Urothelium cell line (cell line): ENCODE measurements at regions not wholly inside any gene's neighbourhood (a gene's known extent, or its start where the extent isn't known, plus 50 kb on each side); places are given as distances from the start of the nearest gene placed in this dataset.
A peak's percentile ranks its signal among the peaks of the same experiment; 100 is the strongest.

Source experiments
- DNase-seq: peaks from one replicate; pipeline ENCODE4 v3.0.0; 2011; ENCODE audit warnings: low spot score, mixed read lengths
- FAIRE-seq: peaks from 2 replicates; lab custom pipeline; 2011; peaks lifted over from hg19 to GRCh38; lab: Jason Lieb, UNC

DNA sequence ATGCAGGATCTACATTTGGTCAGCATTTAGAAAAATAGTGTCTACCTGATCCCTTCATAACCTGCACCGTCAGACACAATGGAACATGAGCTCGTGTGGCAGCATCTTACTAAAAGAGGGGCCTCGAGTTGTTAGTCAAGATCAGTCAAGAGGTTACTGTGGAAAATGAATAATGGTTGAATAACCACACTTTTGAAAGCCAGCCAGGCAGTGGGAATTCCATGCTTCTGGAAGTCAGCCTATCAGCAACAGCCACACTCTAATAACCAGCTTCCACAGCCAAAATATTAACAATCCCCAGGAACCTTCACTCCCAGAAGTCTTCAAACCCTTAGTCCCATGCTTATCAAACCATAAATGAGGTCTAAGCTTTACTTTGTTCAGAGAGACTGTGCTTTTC is 234.3 kb downstream of the HS3ST1 start:
- no peak for FAIRE-seq
- DNase-seq: no peak

DNA sequence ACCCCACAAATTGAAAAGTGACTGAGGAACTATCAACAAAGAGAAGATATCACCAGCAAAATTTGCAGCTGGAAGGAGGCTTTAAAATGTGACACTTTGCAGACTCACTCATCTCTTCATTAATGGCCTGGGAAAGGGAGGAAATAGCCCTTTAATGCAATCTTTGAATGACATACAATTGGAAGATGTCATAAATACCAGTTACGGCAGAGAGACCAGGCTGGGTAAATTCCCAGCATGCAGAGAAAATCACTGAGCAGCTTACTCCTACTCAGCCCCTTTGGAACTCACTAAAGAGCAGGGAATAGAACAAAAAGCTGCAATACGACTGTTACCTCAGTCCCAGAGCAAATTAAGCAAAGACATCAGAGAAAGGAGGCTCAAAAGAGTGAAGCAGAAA is 238.9 kb downstream of the HS3ST1 start:
- FAIRE-seq: no peak
- DNase-seq: no peak

- DNase-seq (no peak), FAIRE-seq (no peak)
These were observed 245.3 kb downstream of the HS3ST1 start for GRCh38 chr4:11183356-11183740.

- no peak for FAIRE-seq
- DNase-seq: peak; percentile 41
These were observed 245.9 kb downstream of the HS3ST1 start for GRCh38 chr4:11182586-11183355.

- FAIRE-seq (no peak), DNase-seq (no peak)
These were observed 246.7 kb downstream of the HS3ST1 start for GRCh38 chr4:11182031-11182430.

DNA sequence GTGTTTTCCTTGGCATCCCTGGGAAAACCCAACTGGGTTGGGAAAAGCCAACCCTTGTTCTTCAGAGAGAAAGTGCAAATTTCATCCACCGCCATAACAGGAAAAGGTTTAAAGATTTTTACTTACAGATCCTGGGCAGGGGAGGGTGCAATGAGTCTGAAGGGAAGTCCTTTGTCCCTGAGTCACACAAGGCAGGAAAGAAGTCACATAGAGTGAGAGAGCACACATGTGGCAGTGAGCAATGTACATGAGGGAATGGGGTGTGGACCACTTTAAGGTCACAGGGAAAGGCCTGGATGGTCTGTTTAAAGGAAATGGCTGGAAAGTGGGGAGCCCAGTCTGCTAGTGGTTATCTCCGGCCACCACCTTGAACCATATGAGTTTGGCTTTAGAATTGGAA is 248.9 kb downstream of the HS3ST1 start:
- DNase-seq (no peak), FAIRE-seq (no peak)

DNA sequence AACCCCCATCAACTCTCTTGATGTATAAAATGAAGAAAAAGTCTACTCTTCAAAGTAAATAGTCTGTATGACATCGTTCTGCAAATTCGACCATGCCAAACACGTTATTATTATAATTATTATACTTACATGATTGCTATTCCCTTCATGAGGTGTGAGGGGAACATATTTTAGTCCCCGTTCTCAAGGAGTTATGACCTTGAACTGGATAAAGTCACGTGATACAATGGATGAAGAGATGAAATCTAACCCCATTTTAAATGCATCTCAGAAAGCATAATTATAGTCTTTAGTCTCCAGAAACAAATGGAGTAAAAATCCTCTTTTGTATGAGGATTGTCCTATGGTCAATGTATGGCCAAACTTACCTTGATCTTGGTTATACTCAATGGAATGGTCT is 250.3 kb downstream of the HS3ST1 start:
- FAIRE-seq (no peak), DNase-seq (no peak)

DNA sequence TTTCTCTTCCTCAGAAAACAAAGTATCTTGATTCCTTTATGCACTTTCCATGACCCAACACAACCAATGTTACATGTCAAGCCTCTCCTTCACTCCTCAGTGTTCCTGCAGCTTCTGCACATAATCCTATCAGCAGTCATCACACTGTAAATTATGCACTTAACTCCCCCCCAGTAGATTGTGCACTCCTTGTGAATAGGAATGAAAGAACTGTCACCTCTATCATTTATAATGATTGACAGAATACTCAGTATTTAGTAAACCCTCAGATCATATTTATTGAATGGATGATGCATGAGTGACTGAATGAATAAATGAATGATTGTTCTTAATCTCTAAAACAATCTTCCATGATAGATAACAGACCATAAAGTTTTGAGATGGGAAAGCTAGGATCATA is 253.3 kb downstream of the HS3ST1 start:
- DNase-seq (no peak), FAIRE-seq (no peak)

- FAIRE-seq: no peak
- DNase-seq: no peak
These were observed 262.1 kb downstream of the HS3ST1 start for GRCh38 chr4:11166606-11167005.

- DNase-seq (no peak), FAIRE-seq (no peak)
These were observed 262.7 kb downstream of the HS3ST1 start for GRCh38 chr4:11166034-11166433.

DNA sequence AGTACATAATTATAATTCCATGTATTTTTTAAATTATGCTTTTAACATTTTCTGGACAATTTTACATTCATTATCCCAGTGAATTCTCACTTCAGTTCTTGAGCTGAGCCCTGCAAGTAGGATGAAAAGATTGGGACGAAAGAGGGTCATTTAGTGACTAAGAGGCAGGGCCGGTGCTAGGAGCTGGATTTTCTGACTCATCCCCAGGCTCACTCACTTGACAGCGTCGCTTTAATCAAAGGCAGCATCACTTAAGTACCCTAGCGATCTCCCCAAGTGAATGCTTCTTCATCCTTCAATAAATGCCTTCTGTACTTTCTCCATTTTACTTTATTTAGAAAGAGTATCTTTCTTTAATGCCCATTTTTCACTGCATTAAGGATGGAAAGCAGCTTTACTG is 263.6 kb downstream of the HS3ST1 start:
- peak; percentile 26 for DNase-seq
- FAIRE-seq: no peak

DNA sequence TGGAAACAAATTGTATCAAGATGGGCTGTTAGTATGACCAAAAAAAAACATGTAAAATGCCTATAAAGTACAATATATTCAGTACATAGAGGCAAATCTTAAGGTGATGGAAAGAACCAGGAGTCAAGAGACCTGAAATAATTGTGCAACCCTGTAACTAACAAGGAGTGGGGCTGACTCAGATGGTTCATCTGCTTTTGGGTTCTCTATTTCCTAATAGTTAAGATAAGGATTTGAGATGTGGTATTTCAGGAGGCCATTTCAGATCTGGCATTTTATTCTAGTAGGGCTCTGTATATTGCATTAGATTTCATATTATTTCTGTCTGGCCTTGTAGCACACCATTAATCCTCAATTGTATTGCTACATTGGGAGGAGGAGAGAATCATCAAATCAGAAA is 268.4 kb downstream of the HS3ST1 start:
- no peak for FAIRE-seq
- no peak for DNase-seq

DNA sequence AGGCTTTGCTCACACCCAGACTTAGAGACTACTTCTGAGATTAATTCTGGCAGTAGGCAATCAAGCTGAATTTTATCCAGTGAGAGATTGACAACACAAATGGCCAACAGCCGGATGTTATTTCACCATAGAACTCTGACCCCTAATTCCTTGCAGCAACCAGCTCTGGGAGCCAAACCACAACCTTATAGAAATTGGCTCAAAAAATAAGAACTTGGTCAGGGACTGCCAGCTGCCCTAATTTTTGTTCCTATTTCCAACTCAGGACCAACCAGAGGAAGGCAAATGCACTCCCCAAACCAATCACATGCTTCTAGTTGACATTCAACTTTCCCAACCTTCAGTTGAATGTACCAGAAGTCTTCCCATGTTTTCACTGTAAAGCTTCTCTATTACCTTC is 269.7 kb downstream of the HS3ST1 start:
- no peak for FAIRE-seq
- no peak for DNase-seq

DNA sequence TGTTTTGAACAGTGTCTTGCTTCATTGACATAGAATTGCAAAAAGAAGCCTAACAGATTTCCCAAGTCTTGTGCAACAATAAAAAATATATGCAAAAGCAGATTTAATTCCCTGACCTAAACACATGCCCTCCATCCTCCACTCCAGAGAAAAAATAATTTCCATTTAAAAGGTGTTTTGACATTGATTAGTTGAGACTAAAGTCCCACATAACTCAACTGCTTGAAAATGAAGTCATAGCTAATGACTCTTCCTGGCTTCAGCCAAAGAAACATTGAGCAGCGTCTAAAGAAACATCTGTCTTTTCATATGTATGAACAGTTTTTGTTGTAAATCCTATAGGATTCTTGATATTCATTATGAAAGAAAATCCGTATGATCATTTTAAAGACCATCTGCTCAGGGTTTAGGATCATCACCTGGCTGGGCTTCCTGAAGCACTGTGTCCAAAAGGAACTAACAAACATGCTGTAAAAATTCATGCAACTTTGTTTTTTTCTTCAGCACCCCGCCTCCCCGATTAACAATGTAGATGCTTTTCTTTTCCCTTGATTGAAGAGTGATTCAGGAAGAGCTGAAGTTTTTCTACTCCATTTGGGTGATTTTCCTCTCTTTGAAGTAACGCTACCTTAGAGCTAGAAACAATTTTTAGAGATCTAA is 273.4 kb downstream of the HS3ST1 start:
- DNase-seq: no peak
- FAIRE-seq: no peak

DNA sequence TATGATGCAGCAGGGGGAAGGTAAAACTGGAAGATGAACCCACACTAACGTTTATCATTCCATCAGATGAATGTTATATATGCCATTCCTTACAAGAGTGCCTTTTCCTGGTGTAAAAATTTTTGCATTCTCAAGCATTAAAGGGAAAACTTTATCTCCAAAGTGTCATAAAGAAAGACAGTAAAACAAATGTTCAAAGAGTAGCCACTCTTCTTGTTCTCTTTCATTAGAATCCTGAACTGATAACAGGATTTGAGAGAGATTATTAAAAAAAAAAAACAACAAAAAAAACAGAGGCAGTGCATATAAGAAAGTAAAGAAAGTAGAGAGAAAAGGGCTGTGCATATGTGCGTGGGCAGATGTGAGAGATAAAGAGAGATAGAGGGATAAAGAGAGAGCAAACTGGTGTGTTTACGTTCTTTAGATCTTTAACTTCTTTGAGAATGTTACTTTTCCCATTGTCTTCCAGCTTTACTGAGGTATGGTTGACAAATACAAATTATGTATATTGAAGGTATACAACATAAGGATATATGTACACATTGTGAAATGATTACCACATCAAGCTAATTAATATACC is 275.4 kb downstream of the HS3ST1 start:
- DNase-seq (no peak), FAIRE-seq (no peak)

DNA sequence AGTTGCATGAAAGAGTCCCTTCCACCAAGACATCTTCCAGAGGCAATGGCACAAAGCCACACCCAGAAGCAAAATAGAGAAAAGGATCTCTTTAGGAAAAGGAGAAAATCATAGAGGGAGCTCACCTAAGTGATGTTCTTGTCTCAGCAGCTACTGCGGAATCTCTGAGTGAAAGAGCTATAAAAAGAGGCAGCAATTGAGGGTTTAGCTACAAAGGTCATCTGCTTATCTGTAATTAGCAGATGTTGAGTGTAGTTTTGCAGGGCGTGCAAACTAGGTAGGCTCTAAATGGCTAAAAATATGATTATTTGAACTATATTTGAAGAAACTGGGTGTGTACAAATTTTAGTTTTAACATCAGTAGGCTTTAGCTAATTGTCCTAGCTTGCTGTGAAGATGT is 276.0 kb downstream of the HS3ST1 start:
- DNase-seq (no peak), FAIRE-seq (no peak)

DNA sequence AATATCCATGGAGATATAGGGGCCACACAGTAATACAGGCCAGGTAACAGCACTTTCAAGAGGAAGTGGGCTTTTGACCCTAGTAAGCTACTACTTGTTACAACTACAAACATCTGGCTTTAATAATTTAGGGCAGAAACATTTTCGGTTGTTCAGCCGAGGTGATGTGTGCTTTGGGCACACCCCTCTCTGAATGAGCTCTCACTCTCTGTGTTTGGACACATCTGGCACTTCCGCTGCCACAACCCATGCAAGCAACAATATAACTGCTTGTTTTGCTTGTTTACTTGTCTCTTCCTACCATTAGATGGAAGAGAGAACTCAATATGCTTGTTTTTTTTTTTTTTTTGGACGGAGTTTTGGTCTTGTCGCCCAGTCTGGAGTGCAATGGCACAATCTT is 277.2 kb downstream of the HS3ST1 start:
- DNase-seq (no peak), FAIRE-seq (no peak)

DNA sequence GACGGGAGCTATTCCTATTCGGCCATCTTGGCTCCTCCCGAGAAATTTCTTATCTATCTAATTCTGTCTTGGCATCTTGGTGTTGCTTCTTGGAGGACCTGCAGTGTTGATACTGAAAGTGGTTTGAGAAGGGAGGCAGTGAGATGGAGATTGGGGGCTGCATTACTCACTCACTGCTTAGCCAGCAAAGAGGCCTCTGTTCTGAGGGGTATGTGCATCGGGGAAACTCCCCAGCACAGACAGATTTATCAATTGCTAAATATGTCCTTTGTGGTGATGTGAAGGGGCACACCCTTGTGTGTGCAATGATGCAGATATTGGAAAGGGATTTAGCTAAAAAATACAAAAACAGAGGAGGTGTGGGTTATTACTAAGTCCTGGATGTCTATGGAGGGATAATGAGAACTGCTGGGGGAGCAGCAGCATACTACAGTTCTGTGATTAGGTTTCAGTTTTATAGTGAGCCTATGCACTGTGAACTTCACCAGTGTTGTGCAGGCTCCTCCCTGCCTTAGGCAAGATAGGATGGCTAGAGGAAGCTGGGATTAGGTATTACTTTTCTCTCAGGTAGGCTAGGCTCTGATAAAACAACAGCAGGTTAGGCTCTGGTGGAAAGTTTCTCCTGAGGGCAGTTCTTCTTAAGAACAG is 279.0 kb downstream of the HS3ST1 start:
- no peak for DNase-seq
- no peak for FAIRE-seq

- no peak for DNase-seq
- FAIRE-seq: no peak
These were observed 288.8 kb downstream of the HS3ST1 start for GRCh38 chr4:11139871-11140270.

- DNase-seq (no peak), FAIRE-seq (no peak)
These were observed 289.7 kb downstream of the HS3ST1 start for GRCh38 chr4:11138964-11139363.

GRCh38 chr4:11134705-11135104 is 294.0 kb downstream of the HS3ST1 start:
- DNase-seq (no peak), FAIRE-seq (no peak)

- FAIRE-seq: no peak
These were observed 294.8 kb downstream of the HS3ST1 start for GRCh38 chr4:11133868-11134267.

More at GRCh38 chr4:11133868-11134267, 294.8 kb downstream of the HS3ST1 start:
- no peak for DNase-seq
